Uterus (tissue), 2 donors: ENCODE measurements at regions not wholly inside any gene's neighbourhood (a gene's known extent, or its start where the extent isn't known, plus 50 kb on each side); places are given as distances from the start of the nearest gene placed in this dataset.

ENCODE experiments used
- POLR2A ChIP-seq, 2 donors: fragments of 450-650 bp; IDR thresholded peaks; one replicate each; pipeline ENCODE4 v1.6.1; 2016; ENCODE audit warnings: antibody characterized with exemption in 2 of 2, mild to moderate bottlenecking in 1 of 2, moderate library complexity in 1 of 2
- TF ChIP-seq, protein P1 (sequence below), 4 experiments: fragments of 200-600 bp in 2 of 4; fragments of 450-650 bp in 2 of 4; sonication (generic) in 2 of 4; IDR thresholded peaks; one replicate each; pipeline ENCODE4 v1.5.1; 2016 to 2019; ENCODE audit warnings: antibody characterized with exemption in 4 of 4, mild to moderate bottlenecking in 2 of 4, moderate library complexity in 1 of 4

DNA sequence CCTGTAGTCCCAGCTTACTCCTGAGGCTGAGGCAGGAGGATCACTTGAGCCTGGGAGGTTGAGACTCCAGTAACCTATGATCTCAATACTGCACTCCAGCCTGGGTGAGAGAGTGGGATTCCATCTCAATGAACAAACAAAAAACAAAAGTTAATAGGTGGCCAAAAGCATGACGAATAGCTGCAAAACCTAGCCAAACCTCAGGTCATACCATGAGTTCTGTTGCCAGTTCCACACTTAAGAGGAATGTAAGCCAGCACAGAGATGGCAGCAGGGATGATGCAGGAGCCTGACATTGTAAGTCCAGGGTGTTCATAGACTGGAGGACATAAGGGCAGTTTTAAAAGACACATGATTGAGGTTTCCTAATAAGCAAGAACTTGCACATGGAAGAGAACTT, 55.3 kb upstream of the RMDN2 start:
- no peak for TF ChIP-seq POLR2A (IDR thresholded peaks at IDR 0.05)
- TF ChIP-seq, protein P1, sequence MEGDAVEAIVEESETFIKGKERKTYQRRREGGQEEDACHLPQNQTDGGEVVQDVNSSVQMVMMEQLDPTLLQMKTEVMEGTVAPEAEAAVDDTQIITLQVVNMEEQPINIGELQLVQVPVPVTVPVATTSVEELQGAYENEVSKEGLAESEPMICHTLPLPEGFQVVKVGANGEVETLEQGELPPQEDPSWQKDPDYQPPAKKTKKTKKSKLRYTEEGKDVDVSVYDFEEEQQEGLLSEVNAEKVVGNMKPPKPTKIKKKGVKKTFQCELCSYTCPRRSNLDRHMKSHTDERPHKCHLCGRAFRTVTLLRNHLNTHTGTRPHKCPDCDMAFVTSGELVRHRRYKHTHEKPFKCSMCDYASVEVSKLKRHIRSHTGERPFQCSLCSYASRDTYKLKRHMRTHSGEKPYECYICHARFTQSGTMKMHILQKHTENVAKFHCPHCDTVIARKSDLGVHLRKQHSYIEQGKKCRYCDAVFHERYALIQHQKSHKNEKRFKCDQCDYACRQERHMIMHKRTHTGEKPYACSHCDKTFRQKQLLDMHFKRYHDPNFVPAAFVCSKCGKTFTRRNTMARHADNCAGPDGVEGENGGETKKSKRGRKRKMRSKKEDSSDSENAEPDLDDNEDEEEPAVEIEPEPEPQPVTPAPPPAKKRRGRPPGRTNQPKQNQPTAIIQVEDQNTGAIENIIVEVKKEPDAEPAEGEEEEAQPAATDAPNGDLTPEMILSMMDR (IDR thresholded peaks at IDR 0.05): no peak
